Brain microvascular endothelial cell (primary cell): ENCODE measurements at regions not wholly inside any gene's neighbourhood (a gene's known extent, or its start where the extent isn't known, plus 50 kb on each side); places are given as distances from the start of the nearest gene placed in this dataset.

Experiments used
- DNase-seq: peaks from one replicate; pipeline ENCODE4 v3.0.0-alpha.2; 2020
- H3K27ac ChIP-seq: fragments of 250-450 bp; sonication (Bioruptor Pico); 2 replicates; pipeline ENCODE4 v1.5.1; 2020; ENCODE audit warnings: mild to moderate bottlenecking, moderate library complexity
- H3K27me3 ChIP-seq: fragments of 250-450 bp; sonication (Bioruptor Pico); replicated peaks from 2 replicates; pipeline ENCODE4 v1.5.1; 2020; ENCODE audit warnings: mild to moderate bottlenecking
- H3K36me3 ChIP-seq: fragments of 250-450 bp; sonication (Bioruptor Pico); replicated peaks from 2 replicates; pipeline ENCODE4 v1.5.1; 2020; ENCODE audit warnings: mild to moderate bottlenecking
- H3K4me3 ChIP-seq: 2 replicates; pipeline ENCODE4 v1.5.1; 2011; ENCODE audit warnings: low read depth, mild to moderate bottlenecking, control low read depth, low read length, moderate library complexity
- CTCF ChIP-seq: IDR thresholded peaks from 2 replicates; pipeline ENCODE4 v1.5.1; 2011; ENCODE audit warnings: low read depth, mild to moderate bottlenecking, moderate library complexity, low read length, control low read depth, inconsistent platforms; ENCODE audit errors: missing control alignments
- in situ Hi-C: cut with HindIII; loops from 2 replicates; pipeline ENCODE4 v1.10.0; 2017; ENCODE audit warnings: low sequenced_read_pairs, low pct_ligation_motif_present

DNA sequence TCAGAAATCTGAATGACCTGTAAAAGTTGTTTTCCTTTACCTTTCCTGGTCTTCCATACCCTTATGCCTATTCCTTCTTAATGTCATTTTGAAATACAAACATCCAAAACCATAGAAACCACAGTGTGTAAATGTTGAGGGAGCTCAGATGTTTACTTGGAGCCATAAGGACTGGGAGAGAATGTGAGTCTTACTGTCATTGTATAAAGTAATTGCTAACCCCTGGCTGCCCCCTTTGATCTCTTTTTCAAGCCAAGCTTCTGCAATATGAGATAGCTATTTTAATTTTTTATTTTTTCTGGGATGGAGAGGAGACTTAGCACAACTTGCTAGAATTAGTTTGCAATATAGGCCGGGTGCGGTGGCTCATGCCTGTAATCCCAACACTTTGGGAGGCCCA is 124.4 kb upstream of the AKIRIN2 start:
- Histone ChIP-seq H3K36me3 (no peaks in the 10 kb centered on the region), H3K27me3 (no peaks in the 10 kb centered on the region), H3K27ac (no peak overlapping the region), H3K4me3 (no peak overlapping the region)
- in situ Hi-C loops, result no loop called here
- no peak for DNase-seq
- no peak for TF ChIP-seq CTCF

GRCh38 chr6:87825821-87826221 is 123.8 kb upstream of the AKIRIN2 start:
- Histone ChIP-seq H3K4me3 (no peak overlapping the region), H3K27ac (no peak overlapping the region), H3K36me3 (no peaks in the 10 kb centered on the region), H3K27me3 (no peaks in the 10 kb centered on the region)
- DNase-seq, result no peak
- in situ Hi-C loops, result no loop called here
- TF ChIP-seq CTCF, result no peak

DNA sequence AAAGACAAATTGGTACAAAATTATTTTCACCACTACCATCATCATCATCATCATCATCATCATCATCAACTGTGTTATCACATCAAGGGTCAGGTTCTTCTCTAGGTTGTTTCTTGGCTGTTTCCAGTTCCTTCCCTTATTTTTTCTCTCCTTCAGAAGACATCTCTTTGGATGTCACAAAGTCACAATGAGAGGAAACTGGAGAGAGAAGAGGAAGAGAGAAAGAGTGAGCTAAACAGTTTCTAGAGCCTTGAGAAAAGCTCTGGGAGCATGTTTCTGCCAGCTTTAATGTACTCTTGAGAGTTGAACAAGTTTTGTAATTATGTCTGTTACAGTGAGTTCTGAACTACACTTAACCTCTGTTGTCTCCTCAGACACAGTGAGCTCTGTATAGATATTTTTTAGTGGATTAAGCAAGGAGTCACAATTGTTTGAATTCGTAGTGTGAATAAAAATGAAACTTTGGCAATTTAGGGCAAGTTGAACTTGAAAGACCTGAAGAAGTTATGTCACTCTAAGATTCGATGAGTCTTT is 123.0 kb upstream of the AKIRIN2 start:
- DNase-seq, result no peak
- H3K4me3 ChIP-seq, result no peak overlapping the region
- H3K27me3 ChIP-seq, result no peaks in the 10 kb centered on the region
- TF ChIP-seq CTCF, result no peak
- no peak overlapping the region for H3K27ac ChIP-seq
- in situ Hi-C loops, result no loop called here
- no peaks in the 10 kb centered on the region for H3K36me3 ChIP-seq

- H3K36me3 ChIP-seq, result no peaks in the 10 kb centered on the region
- no peak overlapping the region for H3K27ac ChIP-seq
- no peak overlapping the region for H3K4me3 ChIP-seq
- DNase-seq, result peak; percentile 13
- in situ Hi-C loops, result no loop called here
- no peaks in the 10 kb centered on the region for H3K27me3 ChIP-seq
- no peak for TF ChIP-seq CTCF
Measured at GRCh38 chr6:87822011-87822410, 120.0 kb upstream of the AKIRIN2 start.

DNA sequence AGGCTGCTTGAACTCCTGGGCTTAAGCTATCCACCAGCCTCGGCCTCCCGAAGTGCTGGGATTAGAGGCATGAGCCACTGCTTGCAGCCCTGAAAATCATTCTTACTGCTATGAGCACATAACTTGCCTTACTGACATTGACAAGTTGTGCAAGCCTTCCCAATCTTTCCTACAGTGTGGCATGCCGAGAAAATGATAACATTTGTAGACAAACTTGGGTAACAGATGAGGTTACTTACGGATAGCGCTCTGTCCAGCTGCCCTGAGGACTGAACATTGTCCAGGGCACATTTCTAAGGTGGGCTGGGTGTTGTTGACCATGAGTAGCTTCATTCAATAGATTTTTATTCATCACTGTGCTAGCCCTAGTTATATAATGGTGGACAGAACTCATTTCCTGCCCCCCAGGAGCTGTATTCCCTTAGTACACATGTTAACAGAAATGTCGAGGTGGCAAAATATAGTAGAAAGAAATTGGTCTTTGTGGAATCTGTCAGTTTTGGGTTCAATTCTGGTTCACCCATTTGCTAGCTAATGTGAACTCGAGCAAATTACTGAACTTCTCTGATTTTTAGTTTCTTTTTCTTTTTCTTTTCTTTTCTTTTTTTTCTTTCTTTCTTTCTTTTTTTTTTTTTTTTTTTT is 118.4 kb upstream of the AKIRIN2 start:
- TF ChIP-seq CTCF, result no peak
- no peak for DNase-seq
- H3K4me3 ChIP-seq, result no peak overlapping the region
- in situ Hi-C loops, result no loop called here
- H3K27ac ChIP-seq, result no peak overlapping the region
- H3K27me3 ChIP-seq, result no peaks in the 10 kb centered on the region
- H3K36me3 ChIP-seq, result no peaks in the 10 kb centered on the region

DNA sequence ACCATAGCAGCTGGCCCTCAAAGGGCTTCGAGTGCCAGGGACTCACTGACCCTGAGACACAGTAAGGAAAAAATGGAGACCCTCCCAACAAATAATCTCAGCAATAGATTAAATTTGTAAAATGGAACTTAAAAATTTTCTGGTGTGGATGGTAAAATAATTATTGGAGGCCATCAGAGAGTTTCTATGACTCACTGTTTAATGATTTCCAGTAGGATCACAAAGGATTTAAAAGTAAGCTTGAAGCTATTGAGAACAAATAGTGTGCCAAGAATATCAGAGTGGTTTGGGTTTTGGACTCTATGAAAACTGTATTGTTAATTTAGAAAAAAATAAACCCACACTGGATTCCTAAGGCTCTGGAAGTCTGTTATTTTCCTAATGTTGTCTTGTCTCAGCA is 115.2 kb upstream of the AKIRIN2 start:
- no peak for DNase-seq
- TF ChIP-seq CTCF, result no peak
- in situ Hi-C loops, result no loop called here
- Histone ChIP-seq H3K27me3 (no peaks in the 10 kb centered on the region), H3K4me3 (no peak overlapping the region), H3K36me3 (no peaks in the 10 kb centered on the region), H3K27ac (no peak overlapping the region)
